BLaER1 treated with 17β-estradiol and CSF1 and Interleukin-3, amounts not matched to agents 10 nM and 100 nM (cell line): ENCODE measurements at regions not wholly inside any gene's neighbourhood (a gene's known extent, or its start where the extent isn't known, plus 50 kb on each side); places are given as distances from the start of the nearest gene placed in this dataset.
A peak's percentile ranks its signal among the peaks of the same experiment; 100 is the strongest.

ENCODE experiments used
- H3K27ac ChIP-seq, 11 experiments: shearing (Covaris generic); formaldehyde crosslinking; 2 replicates each; pipeline ENCODE4 v1.8.1; 2022
- H3K27me3 ChIP-seq, 11 experiments: shearing (Covaris generic); formaldehyde crosslinking; 2 replicates each; pipeline ENCODE4 v1.8.1; 2022
- H3K36me3 ChIP-seq, 11 experiments: shearing (Covaris generic); formaldehyde crosslinking; 2 replicates each; pipeline ENCODE4 v1.8.1; 2022
- H3K4me1 ChIP-seq, 10 experiments: shearing (Covaris generic); formaldehyde crosslinking; 2 replicates each; pipeline ENCODE4 v1.8.1; 2022
- H3K4me2 ChIP-seq, 11 experiments: shearing (Covaris generic); formaldehyde crosslinking; 2 replicates each; pipeline ENCODE4 v1.8.1; 2022
- H3K4me3 ChIP-seq, 10 experiments: shearing (Covaris generic); formaldehyde crosslinking; 2 replicates each; pipeline ENCODE4 v1.8.1; 2022
- H3K9ac ChIP-seq, 11 experiments: shearing (Covaris generic); formaldehyde crosslinking; 2 replicates each; pipeline ENCODE4 v1.8.1; 2022
- H3K9me3 ChIP-seq, 11 experiments: shearing (Covaris generic); formaldehyde crosslinking; replicated peaks in 1 of 11; 2 replicates each; pipeline ENCODE4 v1.8.1; 2022
- H4K20me1 ChIP-seq, 11 experiments: shearing (Covaris generic); formaldehyde crosslinking; 2 replicates each; pipeline ENCODE4 v1.8.1; 2022
- Cebpa-rat ChIP-seq, 11 experiments: shearing (Covaris generic); IDR thresholded peaks; 2 replicates each; pipeline ENCODE4 v1.8.1; 2022

- H3K27ac ChIP-seq: no peak overlapping the region
- peaks cover 0 to 8% (median 4%) of the 10 kb centered on the region in 11 experiments; a peak in 3 of 22 replicates for H3K9me3 ChIP-seq
- H3K4me2 ChIP-seq: no peak overlapping the region
- H3K4me3 ChIP-seq: no peak overlapping the region
- H3K27me3 ChIP-seq: no peaks in the 10 kb centered on the region
- H3K36me3 ChIP-seq: no peaks in the 10 kb centered on the region
- no peaks in the 10 kb centered on the region for H4K20me1 ChIP-seq
- H3K9ac ChIP-seq: no peak overlapping the region
- H3K4me1 ChIP-seq: peaks cover 0 to 7% (median 0%) of the 10 kb centered on the region in 10 experiments; a peak in 5 of 20 replicates
- TF ChIP-seq Cebpa-rat (IDR thresholded peaks at IDR 0.05): no peak
Observed at GRCh38 chr5:61256474-61256873, 75.6 kb upstream of the ZSWIM6 start.

- Histone ChIP-seq H4K20me1 (no peaks in the 10 kb centered on the region), H3K27ac (no peak overlapping the region), H3K36me3 (no peaks in the 10 kb centered on the region), H3K4me3 (no peak overlapping the region), H3K9me3 (peaks cover 0 to 8% (median 4%) of the 10 kb centered on the region in 11 experiments; a peak in 3 of 22 replicates), H3K4me2 (no peak overlapping the region), H3K9ac (no peak overlapping the region), H3K27me3 (no peaks in the 10 kb centered on the region), H3K4me1 (peaks cover 0 to 14% (median 0%) of the 10 kb centered on the region in 10 experiments; a peak in 5 of 20 replicates)
- TF ChIP-seq Cebpa-rat (IDR thresholded peaks at IDR 0.05): no peak
Observed at GRCh38 chr5:61257421-61257820, 74.6 kb upstream of the ZSWIM6 start.

GRCh38 chr5:61261136-61261535 lies 70.9 kb upstream of the ZSWIM6 start:
- H3K27me3 ChIP-seq: no peaks in the 10 kb centered on the region
- H3K4me1 ChIP-seq: peaks cover 0 to 30% (median 11%) of the 10 kb centered on the region in 10 experiments; a peak in 11 of 20 replicates
- no peak overlapping the region for H3K4me3 ChIP-seq
- H4K20me1 ChIP-seq: no peaks in the 10 kb centered on the region
- no peak for TF ChIP-seq Cebpa-rat (IDR thresholded peaks at IDR 0.05)
- H3K27ac ChIP-seq: no peak overlapping the region
- no peaks in the 10 kb centered on the region for H3K36me3 ChIP-seq
- peaks cover 0 to 8% (median 4%) of the 10 kb centered on the region in 11 experiments; a peak in 3 of 22 replicates for H3K9me3 ChIP-seq
- H3K4me2 ChIP-seq: peak overlapping the region in 2 of 11 experiments; percentile 10 to 30; a peak in 4 of 22 replicates
- no peak overlapping the region for H3K9ac ChIP-seq

- Histone ChIP-seq H3K36me3 (no peaks in the 10 kb centered on the region), H3K9ac (no peak overlapping the region), H3K9me3 (peaks cover 0 to 12% (median 4%) of the 10 kb centered on the region in 11 experiments; a peak in 5 of 22 replicates), H4K20me1 (no peaks in the 10 kb centered on the region), H3K27ac (no peak overlapping the region), H3K27me3 (no peaks in the 10 kb centered on the region), H3K4me1 (peaks cover 0 to 31% (median 11%) of the 10 kb centered on the region in 10 experiments; a peak in 11 of 20 replicates), H3K4me3 (no peak overlapping the region), H3K4me2 (peak overlapping the region in 2 of 11 experiments; percentile 6 to 30; a peak in 2 of 22 replicates)
- no peak for TF ChIP-seq Cebpa-rat (IDR thresholded peaks at IDR 0.05)
Observed at GRCh38 chr5:61262080-61262479, 70.0 kb upstream of the ZSWIM6 start.

GRCh38 chr5:61263072-61263471 lies 69.0 kb upstream of the ZSWIM6 start:
- Histone ChIP-seq H3K4me1 (peaks cover 0 to 38% (median 11%) of the 10 kb centered on the region in 10 experiments; a peak in 11 of 20 replicates), H3K4me2 (no peak overlapping the region), H3K27me3 (no peaks in the 10 kb centered on the region), H4K20me1 (no peaks in the 10 kb centered on the region), H3K4me3 (no peak overlapping the region), H3K27ac (no peak overlapping the region), H3K9ac (no peak overlapping the region), H3K36me3 (no peaks in the 10 kb centered on the region), H3K9me3 (peaks cover 0 to 13% (median 5%) of the 10 kb centered on the region in 11 experiments; a peak in 5 of 22 replicates)
- TF ChIP-seq Cebpa-rat (IDR thresholded peaks at IDR 0.05): no peak

- Histone ChIP-seq H3K4me3 (no peak overlapping the region), H3K9me3 (peaks cover 0 to 13% (median 5%) of the 10 kb centered on the region in 11 experiments; a peak in 4 of 22 replicates), H3K27ac (no peak overlapping the region), H3K9ac (no peak overlapping the region), H3K4me1 (peaks cover 0 to 45% (median 15%) of the 10 kb centered on the region in 10 experiments; a peak in 11 of 20 replicates), H3K27me3 (no peaks in the 10 kb centered on the region), H4K20me1 (no peaks in the 10 kb centered on the region), H3K4me2 (peak overlapping the region in 8 of 11 experiments; percentile 0 to 51 (median 30); a peak in 13 of 22 replicates), H3K36me3 (no peaks in the 10 kb centered on the region)
- no peak for TF ChIP-seq Cebpa-rat (IDR thresholded peaks at IDR 0.05)
Observed at GRCh38 chr5:61263561-61264272, 68.3 kb upstream of the ZSWIM6 start.

GRCh38 chr5:61264273-61264661 lies 67.8 kb upstream of the ZSWIM6 start:
- Histone ChIP-seq H3K4me2 (peak overlapping the region in 8 of 11 experiments; percentile 0 to 51 (median 30); a peak in 13 of 22 replicates), H4K20me1 (no peaks in the 10 kb centered on the region), H3K9me3 (peaks cover 0 to 13% (median 5%) of the 10 kb centered on the region in 11 experiments; a peak in 4 of 22 replicates), H3K27me3 (no peaks in the 10 kb centered on the region), H3K9ac (no peak overlapping the region), H3K4me1 (peaks cover 0 to 50% (median 20%) of the 10 kb centered on the region in 10 experiments; a peak in 12 of 20 replicates), H3K4me3 (no peak overlapping the region), H3K27ac (no peak overlapping the region), H3K36me3 (no peaks in the 10 kb centered on the region)
- no peak for TF ChIP-seq Cebpa-rat (IDR thresholded peaks at IDR 0.05)

- Histone ChIP-seq H3K27me3 (no peaks in the 10 kb centered on the region), H3K4me2 (peak overlapping the region in 2 of 11 experiments; percentile 15; a peak in 2 of 22 replicates), H3K9me3 (peaks cover 0 to 6% (median 0%) of the 10 kb centered on the region in 11 experiments; a peak in 2 of 22 replicates), H3K36me3 (no peaks in the 10 kb centered on the region), H3K4me1 (peaks cover 0 to 60% (median 23%) of the 10 kb centered on the region in 10 experiments; a peak in 12 of 20 replicates), H3K9ac (no peak overlapping the region), H3K27ac (no peak overlapping the region), H4K20me1 (no peaks in the 10 kb centered on the region), H3K4me3 (no peak overlapping the region)
- no peak for TF ChIP-seq Cebpa-rat (IDR thresholded peaks at IDR 0.05)
Observed at GRCh38 chr5:61267116-61267515, 64.9 kb upstream of the ZSWIM6 start.

- Histone ChIP-seq H3K9ac (peak overlapping the region in 3 of 11 experiments; percentile 7 to 44 (median 42); a peak in 5 of 22 replicates), H3K4me2 (peak overlapping the region in 5 of 11 experiments; percentile 27 to 79 (median 64); a peak in 10 of 22 replicates), H3K9me3 (peaks cover 0 to 6% (median 0%) of the 10 kb centered on the region in 11 experiments; a peak in 2 of 22 replicates), H3K27ac (peak overlapping the region in 5 of 11 experiments; percentile 31 to 73 (median 52); a peak in 9 of 22 replicates), H3K27me3 (no peaks in the 10 kb centered on the region), H4K20me1 (no peaks in the 10 kb centered on the region), H3K4me3 (no peak overlapping the region), H3K36me3 (no peaks in the 10 kb centered on the region), H3K4me1 (peaks cover 0 to 72% (median 29%) of the 10 kb centered on the region in 10 experiments; a peak in 12 of 20 replicates)
- TF ChIP-seq Cebpa-rat (IDR thresholded peaks at IDR 0.05): no peak
Observed at GRCh38 chr5:61268871-61269270, 63.2 kb upstream of the ZSWIM6 start.
